ENCODE measurements at regions not wholly inside any gene's neighbourhood (a gene's known extent, or its start where the extent isn't known, plus 50 kb on each side); places are given as distances from the start of the nearest gene placed in this dataset.
"Not testable (repeated sequence)": the region's sequence is repeated elsewhere in the genome, so short reads cannot be mapped to it uniquely, and the experiment has no call there.

DNA sequence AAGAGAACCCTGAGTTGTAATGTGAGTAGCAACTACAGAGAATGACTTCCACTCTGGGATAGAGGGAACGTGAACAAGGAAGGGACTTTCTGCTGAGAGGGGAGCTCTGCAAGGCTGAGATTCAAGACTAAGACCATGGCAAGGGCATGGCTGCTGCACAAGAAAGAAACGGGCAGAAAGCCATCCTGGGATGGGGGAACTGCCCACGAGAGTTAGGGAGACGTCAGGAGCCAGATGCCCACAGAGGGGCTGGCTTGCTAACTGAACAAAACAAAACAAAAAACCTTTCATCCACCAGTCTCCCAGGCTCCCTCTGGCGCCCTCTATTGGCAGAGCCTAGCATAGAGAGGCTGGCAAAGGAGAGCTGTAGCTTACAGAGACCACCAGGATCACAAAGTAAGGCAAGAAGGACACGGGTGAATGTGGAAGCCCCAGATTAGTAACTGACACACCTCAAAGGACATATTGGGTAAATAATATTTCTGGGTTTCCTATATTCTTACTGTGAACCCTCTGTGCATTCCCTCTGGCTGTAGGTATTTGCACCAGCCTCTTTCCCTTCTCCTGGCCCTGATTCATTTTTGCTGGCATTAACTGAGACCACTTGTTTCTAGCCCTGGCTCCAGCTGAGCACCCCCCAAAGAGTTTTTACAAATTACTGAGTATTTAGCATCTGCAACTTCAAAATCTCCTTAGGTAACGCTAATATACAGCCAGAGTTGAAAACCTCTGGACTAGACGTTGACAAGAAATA is 338.3 kb downstream of the EMP1 start:
- Histone ChIP-seq H3K27ac (no peak overlapping the region), H3K9me3 (no peaks in the 10 kb centered on the region), H3K4me3 (no peak overlapping the region), H3K9ac (no peak overlapping the region), H4K20me1 (no peaks in the 10 kb centered on the region), H3K4me2 (no peak overlapping the region), H3K36me3 (no peaks in the 10 kb centered on the region), H3K27me3 (no peaks in the 10 kb centered on the region), H3K4me1 (no peaks in the 10 kb centered on the region)
- TF ChIP-seq Cebpa-rat (IDR thresholded peaks at IDR 0.05) = no peak

DNA sequence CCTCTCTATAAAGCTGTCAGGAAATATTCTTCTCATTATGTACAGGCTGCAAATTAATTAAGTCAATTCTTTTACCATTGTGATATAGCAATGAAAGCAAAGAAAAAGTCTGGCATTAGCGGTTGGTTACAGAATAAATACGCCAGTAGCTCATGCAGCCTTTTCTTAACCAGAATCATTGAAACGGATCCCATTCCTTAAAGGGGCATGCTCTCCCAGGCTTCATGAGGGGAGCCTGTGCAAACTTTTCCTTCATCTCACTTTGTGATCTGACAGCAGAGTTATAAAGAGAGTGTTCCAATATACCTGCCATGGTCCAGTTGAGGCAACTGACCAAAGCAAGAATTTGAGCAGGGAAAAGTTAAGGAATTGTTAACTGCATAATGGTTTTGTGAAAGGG is 337.7 kb downstream of the EMP1 start:
- Histone ChIP-seq H3K9ac (no peak overlapping the region), H3K9me3 (no peaks in the 10 kb centered on the region), H3K36me3 (no peaks in the 10 kb centered on the region), H4K20me1 (no peaks in the 10 kb centered on the region), H3K4me3 (no peak overlapping the region), H3K4me2 (no peak overlapping the region), H3K27ac (no peak overlapping the region), H3K4me1 (no peaks in the 10 kb centered on the region), H3K27me3 (no peaks in the 10 kb centered on the region)
- no peak for TF ChIP-seq Cebpa-rat (IDR thresholded peaks at IDR 0.05)

DNA sequence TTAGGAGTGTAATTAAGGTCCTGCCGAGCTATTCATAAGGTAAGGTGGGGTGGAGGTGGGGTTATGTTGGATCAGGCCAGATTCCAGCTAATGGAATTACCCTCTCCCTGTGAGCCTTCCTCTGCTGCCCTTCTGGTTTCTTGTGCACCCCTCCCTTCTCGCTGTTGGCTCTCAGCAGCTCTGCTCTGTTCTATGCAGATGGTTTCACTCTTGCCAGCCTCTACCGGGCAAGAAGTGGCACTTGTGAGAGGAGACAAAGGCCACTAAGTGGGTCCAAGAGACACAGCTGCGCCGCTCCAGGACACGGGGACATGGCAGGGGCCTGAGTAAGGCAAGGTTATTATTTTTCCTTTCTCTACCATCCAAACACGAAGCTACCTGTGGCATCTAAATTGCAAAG is 334.4 kb downstream of the EMP1 start:
- Histone ChIP-seq H3K4me1 (no peaks in the 10 kb centered on the region), H3K27ac (no peak overlapping the region), H4K20me1 (no peaks in the 10 kb centered on the region), H3K9ac (no peak overlapping the region), H3K4me2 (no peak overlapping the region), H3K9me3 (no peaks in the 10 kb centered on the region), H3K36me3 (no peaks in the 10 kb centered on the region), H3K27me3 (no peaks in the 10 kb centered on the region), H3K4me3 (no peak overlapping the region)
- TF ChIP-seq Cebpa-rat (IDR thresholded peaks at IDR 0.05) = no peak

DNA sequence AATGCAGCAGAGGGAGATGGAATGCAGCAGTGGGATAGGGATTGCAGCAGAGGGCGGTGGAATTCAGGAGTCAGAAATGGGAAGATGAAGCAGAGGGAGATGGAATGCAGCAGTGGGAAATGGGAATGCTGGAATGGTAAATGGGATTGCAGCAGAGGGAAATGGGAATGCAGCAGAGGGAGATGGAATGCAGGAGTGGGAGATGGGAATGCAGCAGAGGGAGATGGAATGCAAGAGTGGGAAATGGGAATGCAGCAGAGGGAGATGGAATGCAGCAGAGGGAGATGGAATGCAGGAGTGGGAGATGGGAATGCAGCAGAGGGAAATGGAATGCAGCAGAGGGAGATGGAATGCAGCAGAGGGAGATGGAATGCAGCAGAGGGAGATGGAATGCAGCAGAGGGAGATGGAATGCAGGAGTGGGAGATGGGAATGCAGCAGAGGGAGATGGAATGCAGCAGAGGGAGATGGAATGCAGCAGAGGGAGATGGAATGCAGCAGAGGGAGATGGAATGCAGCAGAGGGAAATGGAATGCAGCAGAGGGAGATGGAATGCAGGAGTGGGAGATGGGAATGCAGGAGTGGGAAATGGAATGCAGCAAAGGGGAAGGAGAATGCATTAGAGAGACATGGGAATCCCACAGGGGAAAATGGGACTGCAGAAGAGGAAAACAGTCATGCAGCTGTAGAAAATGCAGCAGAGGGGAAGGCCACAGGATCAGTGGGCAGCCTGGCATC is 329.8 kb downstream of the EMP1 start:
- not testable (repeated sequence) for H3K9ac ChIP-seq, H3K4me1 ChIP-seq, H3K27ac ChIP-seq, H3K27me3 ChIP-seq, H3K36me3 ChIP-seq, H3K4me3 ChIP-seq, H3K4me2 ChIP-seq, H4K20me1 ChIP-seq, H3K9me3 ChIP-seq

DNA sequence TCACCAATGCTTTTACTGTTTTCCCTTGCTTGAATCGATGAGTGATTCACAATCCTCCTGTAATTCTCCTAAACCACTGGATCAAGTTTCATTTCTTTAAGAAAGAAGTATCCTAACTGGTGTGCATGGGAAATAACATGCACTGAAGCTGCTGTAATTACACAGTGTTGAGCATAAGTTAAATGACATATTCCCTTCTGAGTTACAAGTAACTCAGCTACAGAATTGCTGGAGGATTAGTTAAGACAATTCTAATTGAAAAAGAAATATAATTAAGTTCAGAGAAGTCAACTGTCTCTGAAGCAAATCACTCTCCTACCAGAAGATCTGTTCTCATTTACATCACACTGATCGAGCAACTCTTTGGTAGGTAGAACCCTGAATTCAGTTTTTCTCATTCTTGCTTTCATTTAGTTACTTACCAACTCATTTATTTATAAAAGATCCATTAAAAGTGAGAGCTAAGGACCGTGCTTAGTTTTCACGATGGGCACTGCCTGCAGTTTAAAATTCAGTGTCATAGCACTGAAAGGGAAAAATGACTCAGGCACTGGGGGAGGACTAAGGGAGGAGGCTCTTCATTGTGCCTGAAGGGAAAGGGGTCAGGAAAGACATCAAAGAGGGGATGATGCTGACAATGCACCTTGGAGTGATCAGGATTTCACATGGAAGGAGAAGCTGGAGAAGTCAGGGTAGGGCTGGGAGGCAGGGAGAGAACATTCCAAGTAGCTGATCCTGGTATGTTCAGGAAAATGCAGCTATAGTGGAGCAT is 327.2 kb downstream of the EMP1 start:
- Histone ChIP-seq H3K27me3 (no peaks in the 10 kb centered on the region), H3K4me3 (no peak overlapping the region), H3K9ac (no peak overlapping the region), H3K4me2 (no peak overlapping the region), H3K27ac (no peak overlapping the region), H3K9me3 (0 out of 2 replicates have a peak, but pooled peaks cover 5% of the 10 kb centered on the region), H3K36me3 (no peaks in the 10 kb centered on the region), H3K4me1 (no peaks in the 10 kb centered on the region), H4K20me1 (no peaks in the 10 kb centered on the region)
- TF ChIP-seq Cebpa-rat (IDR thresholded peaks at IDR 0.05) = no peak

DNA sequence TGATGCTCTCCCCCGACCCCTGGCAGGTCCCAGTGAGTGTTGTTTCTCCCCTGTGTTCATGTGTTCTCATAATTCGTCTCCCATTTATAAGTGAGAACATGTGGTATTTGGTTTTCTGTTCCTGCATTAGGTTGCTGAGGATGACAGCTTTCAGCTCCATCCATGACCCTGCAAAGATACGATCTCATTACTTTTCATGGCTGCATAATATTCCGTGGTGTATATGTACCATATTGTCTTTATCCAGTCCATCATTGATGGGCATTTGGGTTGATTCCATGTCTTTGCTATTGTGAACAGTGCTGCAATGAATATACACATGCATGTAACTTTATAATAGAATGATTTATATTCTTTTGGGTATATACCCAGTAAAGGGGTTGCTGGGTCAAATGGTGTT is 321.5 kb downstream of the EMP1 start:
- not testable (repeated sequence) for H3K36me3 ChIP-seq, H3K9me3 ChIP-seq, H4K20me1 ChIP-seq, H3K27me3 ChIP-seq, H3K27ac ChIP-seq, H3K9ac ChIP-seq, H3K4me1 ChIP-seq, H3K4me2 ChIP-seq, H3K4me3 ChIP-seq

DNA sequence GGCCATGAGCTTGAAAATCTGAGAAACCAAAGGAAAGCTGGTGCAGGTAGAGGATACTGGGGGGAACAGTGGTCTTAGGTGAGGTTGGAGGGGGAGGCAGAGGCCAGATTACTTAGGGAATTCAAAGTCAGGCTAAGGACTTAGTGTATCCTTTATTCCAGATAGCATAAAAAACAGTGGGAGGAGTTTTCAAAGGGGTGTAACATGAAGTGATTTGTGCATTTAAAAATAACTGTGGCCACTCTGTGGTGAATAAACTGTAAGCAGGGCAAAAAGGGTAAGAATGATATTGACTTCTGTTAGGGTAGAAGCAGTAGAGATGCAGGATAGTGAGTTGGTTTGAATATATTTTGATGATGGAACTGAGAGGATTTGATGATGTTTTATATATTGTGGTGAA is 313.2 kb downstream of the EMP1 start:
- Histone ChIP-seq H3K36me3 (no peaks in the 10 kb centered on the region), H3K4me1 (no peaks in the 10 kb centered on the region), H3K9me3 (no peaks in the 10 kb centered on the region; the same call in 1 of the 2 replicates), H3K27ac (no peak overlapping the region), H4K20me1 (no peaks in the 10 kb centered on the region), H3K4me3 (no peak overlapping the region), H3K27me3 (no peaks in the 10 kb centered on the region), H3K4me2 (no peak overlapping the region), H3K9ac (no peak overlapping the region)
- TF ChIP-seq Cebpa-rat (IDR thresholded peaks at IDR 0.05) = no peak

DNA sequence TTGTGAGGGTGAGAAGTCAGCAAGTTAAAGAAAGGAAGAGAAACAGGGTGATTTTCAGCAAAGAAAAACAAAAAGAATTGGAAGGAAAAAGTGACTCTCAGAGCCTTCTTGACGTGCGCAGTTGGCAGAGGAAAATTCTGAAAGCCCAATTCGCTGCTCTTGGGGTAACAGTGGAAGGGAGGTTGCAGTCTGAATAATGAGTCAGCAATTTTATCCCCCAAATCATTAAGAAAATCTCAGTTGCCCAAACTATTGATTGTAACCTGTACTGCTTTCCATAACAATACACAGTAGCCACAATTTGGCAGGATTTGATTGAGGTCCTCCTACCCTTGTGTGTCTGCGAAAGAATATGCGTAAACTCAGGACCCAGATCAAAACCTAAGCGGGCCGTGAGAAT is 309.1 kb downstream of the EMP1 start:
- H3K9me3 ChIP-seq = no peaks in the 10 kb centered on the region
- H3K36me3 ChIP-seq = no peaks in the 10 kb centered on the region
- TF ChIP-seq Cebpa-rat (IDR thresholded peaks at IDR 0.05) = no peak
- H3K27ac ChIP-seq = no peak overlapping the region
- no peak overlapping the region for H3K4me2 ChIP-seq
- no peaks in the 10 kb centered on the region for H3K4me1 ChIP-seq
- no peak overlapping the region for H3K9ac ChIP-seq
- H3K4me3 ChIP-seq = no peak overlapping the region
- H4K20me1 ChIP-seq = no peaks in the 10 kb centered on the region
- no peaks in the 10 kb centered on the region for H3K27me3 ChIP-seq

DNA sequence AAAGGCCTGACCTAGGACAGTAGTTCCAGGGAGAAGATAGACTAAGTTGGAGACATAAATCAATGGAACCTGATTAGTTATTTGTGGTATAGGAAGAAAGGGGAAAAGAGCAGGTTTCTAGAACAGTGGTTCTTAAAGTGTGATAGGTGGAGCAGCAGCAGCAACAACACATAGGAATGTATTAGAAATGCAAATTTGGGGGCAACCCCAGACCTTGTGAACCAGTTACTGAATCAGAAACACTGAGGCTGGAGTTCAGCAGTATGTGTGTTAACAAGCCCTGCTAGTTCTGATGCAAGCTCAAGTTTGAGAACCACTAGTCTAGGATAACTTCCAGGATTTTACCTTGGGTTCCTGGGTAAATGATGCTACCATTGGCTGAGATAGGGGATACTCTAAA is 308.7 kb downstream of the EMP1 start:
- H3K9ac ChIP-seq = no peak overlapping the region
- no peaks in the 10 kb centered on the region for H3K27me3 ChIP-seq
- no peaks in the 10 kb centered on the region for H3K36me3 ChIP-seq
- no peaks in the 10 kb centered on the region for H4K20me1 ChIP-seq
- no peak overlapping the region for H3K27ac ChIP-seq
- no peak for TF ChIP-seq Cebpa-rat (IDR thresholded peaks at IDR 0.05)
- H3K9me3 ChIP-seq = no peaks in the 10 kb centered on the region
- no peaks in the 10 kb centered on the region for H3K4me1 ChIP-seq
- H3K4me3 ChIP-seq = no peak overlapping the region
- H3K4me2 ChIP-seq = no peak overlapping the region

DNA sequence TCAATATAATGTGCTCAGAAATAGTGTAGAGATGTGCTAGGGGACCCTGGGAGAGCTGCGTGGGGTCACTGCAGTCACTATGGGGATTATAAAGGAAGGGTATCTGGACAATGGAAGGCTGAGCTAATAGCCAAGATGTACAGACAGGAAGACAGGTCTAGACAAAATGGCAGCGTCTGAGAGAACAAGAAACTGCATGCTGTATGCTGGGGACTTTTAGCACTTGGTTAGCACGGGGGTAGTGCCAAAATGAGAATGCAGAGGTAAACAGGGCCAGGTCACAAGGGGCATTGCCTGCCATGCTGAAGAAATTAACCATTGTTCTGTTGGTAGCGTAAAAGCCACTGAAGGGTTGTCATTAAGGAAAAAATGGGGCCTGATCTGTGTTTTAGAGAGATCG is 308.2 kb downstream of the EMP1 start:
- Histone ChIP-seq H3K9ac (no peak overlapping the region), H3K27me3 (no peaks in the 10 kb centered on the region), H3K4me2 (no peak overlapping the region), H3K9me3 (no peaks in the 10 kb centered on the region), H4K20me1 (no peaks in the 10 kb centered on the region), H3K4me3 (no peak overlapping the region), H3K4me1 (no peaks in the 10 kb centered on the region), H3K36me3 (no peaks in the 10 kb centered on the region), H3K27ac (no peak overlapping the region)
- TF ChIP-seq Cebpa-rat (IDR thresholded peaks at IDR 0.05) = no peak
